ENCODE measurements at regions not wholly inside any gene's neighbourhood (a gene's known extent, or its start where the extent isn't known, plus 50 kb on each side); places are given as distances from the start of the nearest gene placed in this dataset.

DNA sequence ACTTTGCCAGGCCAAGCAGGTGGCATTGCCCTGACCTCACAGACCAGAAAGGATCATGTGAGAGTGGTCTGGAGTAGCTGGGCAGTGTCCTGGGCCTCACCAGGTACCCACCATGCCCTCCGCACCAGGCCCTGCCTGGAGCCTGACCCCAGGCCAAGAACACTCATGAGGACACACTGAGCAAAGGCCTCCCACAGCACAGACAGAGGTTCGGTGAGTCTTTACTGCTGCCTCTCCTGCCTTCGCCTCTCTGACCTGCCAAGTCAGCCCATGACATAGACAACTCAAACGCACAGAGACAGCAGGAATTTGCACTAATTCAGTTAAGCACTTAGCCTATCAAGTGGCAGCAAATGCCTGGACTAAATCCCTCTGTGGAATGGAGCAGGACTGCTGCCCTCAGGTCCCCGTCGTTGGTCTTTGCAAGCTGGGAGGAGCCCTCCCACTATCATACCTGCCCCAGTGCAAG lies 62.5 kb downstream of the RHOB start:
- TF ChIP-seq TEAD4 (IDR thresholded peaks at IDR 0.05) (no peak), EP300 (IDR thresholded peaks at IDR 0.05; ENCODE audit: borderline replicate concordance) (no peak), CEBPB (IDR thresholded peaks at IDR 0.05) (no peak), YY1 (IDR thresholded peaks at IDR 0.05; ENCODE audit: low read depth) (no peak)
- TF ChIP-seq, protein P1, sequence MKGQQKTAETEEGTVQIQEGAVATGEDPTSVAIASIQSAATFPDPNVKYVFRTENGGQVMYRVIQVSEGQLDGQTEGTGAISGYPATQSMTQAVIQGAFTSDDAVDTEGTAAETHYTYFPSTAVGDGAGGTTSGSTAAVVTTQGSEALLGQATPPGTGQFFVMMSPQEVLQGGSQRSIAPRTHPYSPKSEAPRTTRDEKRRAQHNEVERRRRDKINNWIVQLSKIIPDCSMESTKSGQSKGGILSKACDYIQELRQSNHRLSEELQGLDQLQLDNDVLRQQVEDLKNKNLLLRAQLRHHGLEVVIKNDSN (IDR thresholded peaks at IDR 0.05) = no peak
